ENCODE measurements at regions not wholly inside any gene's neighbourhood (a gene's known extent, or its start where the extent isn't known, plus 50 kb on each side); places are given as distances from the start of the nearest gene placed in this dataset.

GRCh38 chr11:31875866-31876560, 64.9 kb upstream of the PAX6 start:
- TF ChIP-seq CTCF (IDR thresholded peaks at IDR 0.05) = no peak
- TF ChIP-seq ZFX (IDR thresholded peaks at IDR 0.05; ENCODE audit: borderline replicate concordance) = no peak

All from 22Rv1 (cell line).